Neural progenitor cell (in vitro differentiated cells): ENCODE measurements at regions not wholly inside any gene's neighbourhood (a gene's known extent, or its start where the extent isn't known, plus 50 kb on each side); places are given as distances from the start of the nearest gene placed in this dataset.

Experiments
- EZH2 ChIP-seq: fragments of 200-600 bp; sonication (generic); IDR thresholded peaks from 2 replicates; pipeline ENCODE4 v1.6.1; 2017; ENCODE audit warnings: antibody characterized with exemption, mild to moderate bottlenecking, moderate library complexity
- EZH2phosphoT487 ChIP-seq: fragments of 200-600 bp; sonication (generic); IDR thresholded peaks from 2 replicates; pipeline ENCODE4 v1.6.1; 2017; ENCODE audit warnings: antibody characterized with exemption
- TF ChIP-seq, protein P1 (sequence below): fragments of 200-600 bp; sonication (generic); IDR thresholded peaks from 2 replicates; pipeline ENCODE4 v1.5.1; 2017; ENCODE audit warnings: antibody characterized with exemption, mild to moderate bottlenecking

DNA sequence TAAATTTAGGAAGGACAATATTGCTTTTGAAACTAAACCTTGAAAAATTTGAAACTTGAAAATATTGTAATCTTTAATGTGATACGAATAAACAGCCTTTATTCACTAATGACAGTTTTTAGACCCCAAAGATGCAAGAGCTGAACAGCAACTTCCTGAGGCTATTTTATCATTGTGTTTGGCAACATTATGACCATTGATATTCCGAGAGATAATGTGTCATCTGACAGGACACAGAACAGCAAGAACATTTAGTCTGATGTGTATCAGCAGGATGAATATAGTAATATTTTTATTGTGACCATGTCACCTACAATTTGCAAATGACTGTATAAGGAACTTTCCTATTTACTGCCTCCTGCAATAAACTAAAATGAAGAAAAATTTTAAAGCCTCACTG, 316.0 kb downstream of the ADAM29 start:
- TF ChIP-seq, protein P1, sequence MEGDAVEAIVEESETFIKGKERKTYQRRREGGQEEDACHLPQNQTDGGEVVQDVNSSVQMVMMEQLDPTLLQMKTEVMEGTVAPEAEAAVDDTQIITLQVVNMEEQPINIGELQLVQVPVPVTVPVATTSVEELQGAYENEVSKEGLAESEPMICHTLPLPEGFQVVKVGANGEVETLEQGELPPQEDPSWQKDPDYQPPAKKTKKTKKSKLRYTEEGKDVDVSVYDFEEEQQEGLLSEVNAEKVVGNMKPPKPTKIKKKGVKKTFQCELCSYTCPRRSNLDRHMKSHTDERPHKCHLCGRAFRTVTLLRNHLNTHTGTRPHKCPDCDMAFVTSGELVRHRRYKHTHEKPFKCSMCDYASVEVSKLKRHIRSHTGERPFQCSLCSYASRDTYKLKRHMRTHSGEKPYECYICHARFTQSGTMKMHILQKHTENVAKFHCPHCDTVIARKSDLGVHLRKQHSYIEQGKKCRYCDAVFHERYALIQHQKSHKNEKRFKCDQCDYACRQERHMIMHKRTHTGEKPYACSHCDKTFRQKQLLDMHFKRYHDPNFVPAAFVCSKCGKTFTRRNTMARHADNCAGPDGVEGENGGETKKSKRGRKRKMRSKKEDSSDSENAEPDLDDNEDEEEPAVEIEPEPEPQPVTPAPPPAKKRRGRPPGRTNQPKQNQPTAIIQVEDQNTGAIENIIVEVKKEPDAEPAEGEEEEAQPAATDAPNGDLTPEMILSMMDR = no peak
- TF ChIP-seq EZH2phosphoT487 = no peak
- TF ChIP-seq EZH2 = no peak
